PC-3 (cell line): ENCODE measurements at regions not wholly inside any gene's neighbourhood (a gene's known extent, or its start where the extent isn't known, plus 50 kb on each side); places are given as distances from the start of the nearest gene placed in this dataset.

Source experiments
- ATAC-seq: fragments of 200-7000 bp; cut with Tn5 transposase; 2 replicates; pipeline ENCODE4 v1.9.1; 2020; ENCODE audit warnings: mild to moderate bottlenecking, moderate library complexity
- BruUV-seq: library from RNA; stranded (reverse); fragments of 400-500 nt; replicated peaks from 2 replicates; lab custom pipeline; 2021; lab: Mats Ljungman, UMichigan
- CTCF ChIA-PET: fragments of 300-600 bp; sonication (Branson Sonifier 250); formaldehyde crosslinking; loops from one replicate; lab custom pipeline; 2022; ENCODE audit warnings: antibody characterized with exemption; lab: Charles Lee
- POLR2A ChIA-PET: fragments of 300-600 bp; sonication (Branson Sonifier 250); formaldehyde crosslinking; loops from one replicate; lab custom pipeline; 2022; ENCODE audit warnings: antibody characterized with exemption; ENCODE audit not compliant: unreplicated experiment; lab: Charles Lee
- DNase-seq: peaks from one replicate; pipeline ENCODE4 v3.0.0-alpha.2; 2015
- H2AFZ ChIP-seq: fragments of 300-600 bp; sonication (generic); 2 replicates; pipeline ENCODE4 v1.6.0; 2016; ENCODE audit warnings: antibody characterized with exemption, low read length
- H3F3A ChIP-seq: fragments of 300-600 bp; sonication (generic); one replicate; pipeline ENCODE4 v1.6.0; 2017; ENCODE audit warnings: antibody characterized with exemption, low read length, control low read depth, mild to moderate bottlenecking; ENCODE audit not compliant: unreplicated experiment
- H3K27ac ChIP-seq: fragments of 300-600 bp; sonication (generic); 2 replicates; pipeline ENCODE4 v1.5.1; 2016; ENCODE audit warnings: mild to moderate bottlenecking, low read length
- H3K27me3 ChIP-seq: fragments of 300-600 bp; sonication (generic); 2 replicates; pipeline ENCODE4 v1.6.1; 2016; ENCODE audit warnings: low read length, mixed read lengths
- H3K36me3 ChIP-seq: fragments of 300-600 bp; sonication (generic); 2 replicates; pipeline ENCODE4 v1.6.1; 2016; ENCODE audit warnings: low read depth, mixed run types, low read length, mixed read lengths
- H3K4me1 ChIP-seq: fragments of 300-600 bp; sonication (generic); 2 replicates; pipeline ENCODE4 v1.5.1; 2016; ENCODE audit warnings: low read length; ENCODE audit not compliant: insufficient read depth
- H3K4me2 ChIP-seq: fragments of 300-600 bp; sonication (generic); 2 replicates; pipeline ENCODE4 v1.6.0; 2016; ENCODE audit warnings: low read length
- H3K4me3 ChIP-seq: fragments of 300-600 bp; sonication (generic); 2 replicates; pipeline ENCODE4 v1.5.1; 2016; ENCODE audit warnings: mild to moderate bottlenecking, low read length, mixed read lengths
- H3K79me2 ChIP-seq: fragments of 300-600 bp; sonication (generic); 2 replicates; pipeline ENCODE4 v1.6.1; 2017; ENCODE audit warnings: low read length, mixed read lengths
- H3K9ac ChIP-seq: fragments of 300-600 bp; sonication (generic); 2 replicates; pipeline ENCODE4 v1.6.0; 2016; ENCODE audit warnings: mild to moderate bottlenecking, low read length
- H3K9me2 ChIP-seq: fragments of 300-600 bp; sonication (generic); replicated peaks from 2 replicates; pipeline ENCODE4 v1.6.1; 2016; ENCODE audit warnings: mixed run types, low read length, mixed read lengths
- H3K9me3 ChIP-seq: fragments of 300-600 bp; sonication (generic); 2 replicates; pipeline ENCODE4 v1.6.1; 2016; ENCODE audit warnings: low read length, mixed read lengths
- H4K20me1 ChIP-seq: fragments of 300-600 bp; sonication (generic); 2 replicates; pipeline ENCODE4 v1.6.1; 2016; ENCODE audit warnings: low read length, mixed read lengths
- EZH2 ChIP-seq: fragments of 300-600 bp; sonication (generic); IDR thresholded peaks from one replicate; pipeline ENCODE4 v1.6.1; 2017; ENCODE audit warnings: antibody characterized with exemption, mild to moderate bottlenecking, low read length; ENCODE audit not compliant: unreplicated experiment
- EZH2phosphoT487 ChIP-seq: fragments of 300-600 bp; sonication (generic); IDR thresholded peaks from 2 replicates; pipeline ENCODE4 v1.6.1; 2018; ENCODE audit warnings: mild to moderate bottlenecking, antibody characterized with exemption, low read length, borderline replicate concordance
- intact Hi-C: fragments of 100-400 bp; cut with micrococcal nuclease; formaldehyde crosslinking; loops from 2 replicates; pipeline ENCODE4 v1.9.0; 2023
- TF ChIP-seq, protein P1 (sequence below): fragments of 300-600 bp; sonication (generic); conservative IDR thresholded peaks from 2 replicates; pipeline ENCODE4 v1.5.1; 2017; ENCODE audit warnings: antibody characterized with exemption, low read depth, mild to moderate bottlenecking, low read length

DNA sequence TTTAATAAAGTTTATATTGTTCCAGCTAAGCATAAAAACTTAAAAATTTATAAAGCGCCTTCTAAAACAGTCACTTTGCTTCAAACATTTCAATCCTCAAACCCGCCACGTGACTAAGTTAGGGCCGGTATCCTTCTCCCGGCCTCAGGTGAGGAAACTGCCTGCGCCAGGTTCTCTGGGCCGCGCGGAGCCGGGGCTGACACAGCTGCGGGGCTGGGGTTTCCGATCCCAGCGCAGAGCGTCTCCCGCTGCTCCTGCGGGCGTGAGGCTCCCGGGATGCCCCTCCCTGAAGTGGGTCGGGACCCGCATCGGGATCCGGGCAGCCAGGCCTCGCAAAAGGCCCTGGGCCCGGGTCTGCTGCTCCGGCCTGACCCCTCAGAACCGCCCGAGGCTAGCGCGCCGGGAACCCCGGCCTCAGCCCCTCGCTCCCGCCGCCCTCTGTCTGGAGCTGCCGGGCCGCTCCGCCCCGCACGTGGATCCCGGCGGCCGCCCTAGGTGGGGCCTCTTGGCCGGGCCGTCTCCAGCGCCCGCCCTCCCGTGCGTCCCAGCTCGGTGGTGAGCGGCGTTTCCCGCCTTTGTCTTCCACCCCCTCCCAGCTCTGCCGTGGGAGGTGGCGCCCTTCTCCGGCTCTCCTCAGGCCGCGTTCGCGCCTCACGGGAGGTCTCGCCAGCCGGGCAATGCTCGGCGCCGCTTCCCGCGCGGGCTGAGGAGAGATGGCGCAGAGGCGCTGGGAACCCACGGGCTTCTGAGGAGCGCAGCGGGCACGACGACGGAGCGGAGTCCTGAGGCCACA is 267.9 kb downstream of the DLL1 start:
- H3K4me3 ChIP-seq, result no peak overlapping the region
- H3K36me3 ChIP-seq, result no peaks in the 10 kb centered on the region
- ChIA-PET CTCF (no interaction called here), POLR2A (no interaction called here)
- H3F3A ChIP-seq, result no peaks in the 10 kb centered on the region
- ATAC-seq (no peak), DNase-seq (no peak)
- H3K27me3 ChIP-seq, result no peaks in the 10 kb centered on the region
- no TSS peak for BruUV-seq
- H2AFZ ChIP-seq, result no peak overlapping the region
- intact Hi-C loops, result no loop called here
- no peak overlapping the region for H3K27ac ChIP-seq
- no peak overlapping the region for H3K4me2 ChIP-seq
- H3K4me1 ChIP-seq, result peaks cover 33% of the 10 kb centered on the region
- no peaks in the 10 kb centered on the region for H4K20me1 ChIP-seq
- no peaks in the 10 kb centered on the region for H3K79me2 ChIP-seq
- H3K9me3 ChIP-seq, result no peaks in the 10 kb centered on the region
- no peak for TF ChIP-seq EZH2phosphoT487
- TF ChIP-seq EZH2, result no peak
- TF ChIP-seq, protein P1, sequence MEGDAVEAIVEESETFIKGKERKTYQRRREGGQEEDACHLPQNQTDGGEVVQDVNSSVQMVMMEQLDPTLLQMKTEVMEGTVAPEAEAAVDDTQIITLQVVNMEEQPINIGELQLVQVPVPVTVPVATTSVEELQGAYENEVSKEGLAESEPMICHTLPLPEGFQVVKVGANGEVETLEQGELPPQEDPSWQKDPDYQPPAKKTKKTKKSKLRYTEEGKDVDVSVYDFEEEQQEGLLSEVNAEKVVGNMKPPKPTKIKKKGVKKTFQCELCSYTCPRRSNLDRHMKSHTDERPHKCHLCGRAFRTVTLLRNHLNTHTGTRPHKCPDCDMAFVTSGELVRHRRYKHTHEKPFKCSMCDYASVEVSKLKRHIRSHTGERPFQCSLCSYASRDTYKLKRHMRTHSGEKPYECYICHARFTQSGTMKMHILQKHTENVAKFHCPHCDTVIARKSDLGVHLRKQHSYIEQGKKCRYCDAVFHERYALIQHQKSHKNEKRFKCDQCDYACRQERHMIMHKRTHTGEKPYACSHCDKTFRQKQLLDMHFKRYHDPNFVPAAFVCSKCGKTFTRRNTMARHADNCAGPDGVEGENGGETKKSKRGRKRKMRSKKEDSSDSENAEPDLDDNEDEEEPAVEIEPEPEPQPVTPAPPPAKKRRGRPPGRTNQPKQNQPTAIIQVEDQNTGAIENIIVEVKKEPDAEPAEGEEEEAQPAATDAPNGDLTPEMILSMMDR, result no peak
- H3K9me2 ChIP-seq, result no peaks in the 10 kb centered on the region
- H3K9ac ChIP-seq, result no peak overlapping the region

DNA sequence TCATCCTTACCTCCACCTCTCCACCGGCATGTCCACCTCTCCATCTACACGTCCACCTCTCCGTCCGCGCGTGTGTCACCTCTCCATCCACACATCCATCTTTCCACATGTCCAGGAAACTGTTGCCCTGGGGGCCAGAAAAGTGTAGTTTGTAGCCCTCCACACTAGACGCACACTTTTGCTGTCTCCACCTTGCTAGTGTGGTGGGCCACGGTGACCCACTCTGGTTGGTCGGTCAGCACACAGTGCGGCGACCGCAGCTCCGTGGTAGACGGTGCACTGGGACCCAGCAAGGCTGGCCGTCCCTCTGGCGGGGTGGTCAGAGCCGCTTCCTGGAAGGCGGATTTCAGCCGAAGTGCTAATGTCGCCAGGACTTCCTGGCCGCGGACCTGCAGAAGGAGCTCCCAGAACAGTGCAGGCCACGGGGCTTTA is 268.6 kb downstream of the DLL1 start:
- DNase-seq, result no peak
- CTCF ChIA-PET, result no interaction called here
- BruUV-seq, result no TSS peak

More for the DNA sequence above, 268.6 kb downstream of the DLL1 start:
- no peak for ATAC-seq
- intact Hi-C loops, result no loop called here
- Histone ChIP-seq H3K9ac (no peak overlapping the region), H4K20me1 (no peaks in the 10 kb centered on the region), H3F3A (no peaks in the 10 kb centered on the region), H3K27ac (no peak overlapping the region), H3K4me3 (no peak overlapping the region), H3K79me2 (no peaks in the 10 kb centered on the region), H3K27me3 (0 out of 2 replicates have a peak, but pooled peaks cover under 1% of the 10 kb centered on the region), H3K4me2 (no peak overlapping the region), H2AFZ (no peak overlapping the region), H3K9me2 (no peaks in the 10 kb centered on the region), H3K9me3 (no peaks in the 10 kb centered on the region), H3K36me3 (no peaks in the 10 kb centered on the region), H3K4me1 (peaks cover 28% of the 10 kb centered on the region)
- POLR2A ChIA-PET, result no interaction called here
- TF ChIP-seq, protein P1, result no peak
- no peak for TF ChIP-seq EZH2
- no peak for TF ChIP-seq EZH2phosphoT487
